MM.1S (cell line): ENCODE measurements at regions not wholly inside any gene's neighbourhood (a gene's known extent, or its start where the extent isn't known, plus 50 kb on each side); places are given as distances from the start of the nearest gene placed in this dataset.

Experiments
- DNase-seq: peaks from one replicate; pipeline ENCODE4 v3.0.0-alpha.2; 2015
- H2AFZ ChIP-seq: fragments of 300-600 bp; sonication (generic); 2 replicates; pipeline ENCODE4 v1.6.0; 2016; ENCODE audit warnings: antibody characterized with exemption, low read length
- H3F3A ChIP-seq: fragments of 300-600 bp; sonication (generic); 2 replicates; pipeline ENCODE4 v1.6.1; 2016; ENCODE audit warnings: mild to moderate bottlenecking, antibody characterized with exemption, low read length, moderate library complexity, mixed read lengths; ENCODE audit not compliant: insufficient read depth
- H3K27ac ChIP-seq: fragments of 300-600 bp; sonication (generic); 2 replicates; pipeline ENCODE4 v1.5.1; 2016; ENCODE audit warnings: mild to moderate bottlenecking, low read length
- H3K27me3 ChIP-seq: fragments of 300-600 bp; sonication (generic); replicated peaks from 2 replicates; pipeline ENCODE4 v1.6.0; 2016; ENCODE audit warnings: low read length; ENCODE audit not compliant: insufficient read depth
- H3K36me3 ChIP-seq: fragments of 300-600 bp; sonication (generic); replicated peaks from 2 replicates; pipeline ENCODE4 v1.6.1; 2016; ENCODE audit warnings: mild to moderate bottlenecking, low read length, mixed read lengths; ENCODE audit not compliant: insufficient read depth
- H3K4me1 ChIP-seq: fragments of 300-600 bp; sonication (generic); 2 replicates; pipeline ENCODE4 v1.6.1; 2016; ENCODE audit warnings: low read length, mixed read lengths
- H3K4me2 ChIP-seq: fragments of 300-600 bp; sonication (generic); 2 replicates; pipeline ENCODE4 v1.6.0; 2016; ENCODE audit warnings: low read depth, low read length
- H3K4me3 ChIP-seq: fragments of 300-600 bp; sonication (generic); 2 replicates; pipeline ENCODE4 v1.5.1; 2016; ENCODE audit warnings: low read length, mixed read lengths
- H3K79me2 ChIP-seq: fragments of 300-600 bp; sonication (generic); 2 replicates; pipeline ENCODE4 v1.6.1; 2016; ENCODE audit warnings: mixed run types, low read length, mixed read lengths
- H3K9ac ChIP-seq: fragments of 300-600 bp; sonication (generic); 2 replicates; pipeline ENCODE4 v1.6.1; 2016; ENCODE audit warnings: low read length, mixed read lengths
- H3K9me2 ChIP-seq: fragments of 300-600 bp; sonication (generic); replicated peaks from 2 replicates; pipeline ENCODE4 v1.6.1; 2016; ENCODE audit warnings: mild to moderate bottlenecking, low read length, mixed read lengths; ENCODE audit not compliant: insufficient read depth
- H3K9me3 ChIP-seq: fragments of 300-600 bp; sonication (generic); replicated peaks from 2 replicates; pipeline ENCODE4 v1.6.1; 2016; ENCODE audit warnings: mild to moderate bottlenecking, low read length, mixed read lengths; ENCODE audit not compliant: insufficient read depth
- H4K20me1 ChIP-seq: fragments of 300-600 bp; sonication (generic); 2 replicates; pipeline ENCODE4 v1.6.1; 2016; ENCODE audit warnings: mild to moderate bottlenecking, low read length, moderate library complexity, mixed read lengths; ENCODE audit not compliant: insufficient read depth
- EZH2 ChIP-seq: fragments of 300-600 bp; sonication (generic); optimal IDR thresholded peaks from 2 replicates; pipeline ENCODE3; 2017; ENCODE audit warnings: low read depth, mild to moderate bottlenecking, antibody characterized with exemption, low read length, mixed read lengths
- EZH2phosphoT487 ChIP-seq: fragments of 300-600 bp; sonication (generic); IDR thresholded peaks from 2 replicates; pipeline ENCODE4 v1.6.1; 2018; ENCODE audit warnings: antibody characterized with exemption, low read length
- TF ChIP-seq, protein P1 (sequence below): fragments of 300-600 bp; sonication (generic); IDR thresholded peaks from 2 replicates; pipeline ENCODE4 v1.5.1; 2016; ENCODE audit warnings: antibody characterized with exemption, low read length, mixed read lengths

DNA sequence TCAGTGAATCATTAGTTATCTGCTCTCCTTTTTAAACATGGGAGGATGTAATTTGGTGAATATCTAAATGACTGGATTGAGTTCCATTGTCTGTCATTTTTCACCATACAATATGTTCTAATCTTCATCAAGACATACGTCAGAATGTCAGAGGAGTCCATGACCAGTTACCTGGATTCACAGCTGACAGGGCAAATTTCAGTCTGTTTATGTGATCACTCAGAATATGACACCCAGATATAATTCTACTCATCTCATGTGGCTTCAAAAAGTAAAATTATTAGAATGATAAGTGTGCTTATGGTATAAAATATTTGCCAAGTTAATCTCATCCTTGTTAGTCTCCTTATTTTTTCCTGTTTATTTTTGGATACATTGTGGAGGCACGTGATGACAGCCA, 150.2 kb downstream of the CDC14C start:
- no peak for DNase-seq
- Histone ChIP-seq H3K27ac (no peak overlapping the region), H4K20me1 (no peaks in the 10 kb centered on the region), H3K79me2 (no peaks in the 10 kb centered on the region), H3K4me2 (no peak overlapping the region), H3K4me1 (no peaks in the 10 kb centered on the region), H3F3A (no peaks in the 10 kb centered on the region), H3K9me3 (no peaks in the 10 kb centered on the region), H3K27me3 (no peaks in the 10 kb centered on the region), H3K9ac (no peak overlapping the region), H3K4me3 (no peak overlapping the region), H2AFZ (no peak overlapping the region), H3K9me2 (no peaks in the 10 kb centered on the region), H3K36me3 (no peaks in the 10 kb centered on the region)
- TF ChIP-seq, protein P1, sequence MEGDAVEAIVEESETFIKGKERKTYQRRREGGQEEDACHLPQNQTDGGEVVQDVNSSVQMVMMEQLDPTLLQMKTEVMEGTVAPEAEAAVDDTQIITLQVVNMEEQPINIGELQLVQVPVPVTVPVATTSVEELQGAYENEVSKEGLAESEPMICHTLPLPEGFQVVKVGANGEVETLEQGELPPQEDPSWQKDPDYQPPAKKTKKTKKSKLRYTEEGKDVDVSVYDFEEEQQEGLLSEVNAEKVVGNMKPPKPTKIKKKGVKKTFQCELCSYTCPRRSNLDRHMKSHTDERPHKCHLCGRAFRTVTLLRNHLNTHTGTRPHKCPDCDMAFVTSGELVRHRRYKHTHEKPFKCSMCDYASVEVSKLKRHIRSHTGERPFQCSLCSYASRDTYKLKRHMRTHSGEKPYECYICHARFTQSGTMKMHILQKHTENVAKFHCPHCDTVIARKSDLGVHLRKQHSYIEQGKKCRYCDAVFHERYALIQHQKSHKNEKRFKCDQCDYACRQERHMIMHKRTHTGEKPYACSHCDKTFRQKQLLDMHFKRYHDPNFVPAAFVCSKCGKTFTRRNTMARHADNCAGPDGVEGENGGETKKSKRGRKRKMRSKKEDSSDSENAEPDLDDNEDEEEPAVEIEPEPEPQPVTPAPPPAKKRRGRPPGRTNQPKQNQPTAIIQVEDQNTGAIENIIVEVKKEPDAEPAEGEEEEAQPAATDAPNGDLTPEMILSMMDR = no peak
- TF ChIP-seq EZH2phosphoT487 = no peak
- no peak for TF ChIP-seq EZH2

DNA sequence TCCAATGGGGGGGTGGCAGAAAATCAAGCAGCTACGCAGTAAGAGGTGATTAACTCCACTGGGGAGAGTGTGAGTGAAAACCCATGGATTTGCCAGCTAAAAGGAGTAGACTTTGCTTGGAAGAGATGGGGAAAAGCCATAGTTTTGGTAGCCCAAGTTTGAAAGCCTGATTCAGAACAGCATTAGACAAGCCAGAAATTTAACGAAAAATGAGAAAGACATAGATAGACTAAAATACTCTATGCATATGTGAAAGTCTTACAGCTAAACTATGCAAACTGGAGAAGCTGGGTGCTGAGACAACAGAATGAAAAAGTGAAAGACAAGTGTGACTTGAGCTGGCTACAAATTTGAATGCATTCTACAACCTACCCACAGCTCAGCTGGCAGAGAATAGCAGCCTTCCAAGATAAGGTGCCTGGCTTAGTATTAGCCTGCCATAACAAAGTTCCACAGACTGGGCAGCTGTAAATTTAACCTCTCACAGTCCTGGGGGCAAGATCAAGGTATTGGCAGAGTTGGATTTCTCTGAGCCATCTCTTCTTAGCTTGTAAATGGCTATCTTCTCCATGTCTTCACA, 156.6 kb downstream of the CDC14C start:
- Histone ChIP-seq H3K9ac (no peak overlapping the region), H4K20me1 (no peaks in the 10 kb centered on the region), H3K4me1 (no peaks in the 10 kb centered on the region), H3K79me2 (no peaks in the 10 kb centered on the region), H3K9me2 (no peaks in the 10 kb centered on the region), H3K4me3 (no peak overlapping the region), H3K9me3 (no peaks in the 10 kb centered on the region), H3K27me3 (no peaks in the 10 kb centered on the region), H3K27ac (no peak overlapping the region), H2AFZ (no peak overlapping the region), H3K36me3 (no peaks in the 10 kb centered on the region), H3F3A (no peaks in the 10 kb centered on the region), H3K4me2 (no peak overlapping the region)
- TF ChIP-seq EZH2phosphoT487 (no peak), EZH2 (no peak)
- TF ChIP-seq, protein P1 = no peak
- DNase-seq = no peak

DNA sequence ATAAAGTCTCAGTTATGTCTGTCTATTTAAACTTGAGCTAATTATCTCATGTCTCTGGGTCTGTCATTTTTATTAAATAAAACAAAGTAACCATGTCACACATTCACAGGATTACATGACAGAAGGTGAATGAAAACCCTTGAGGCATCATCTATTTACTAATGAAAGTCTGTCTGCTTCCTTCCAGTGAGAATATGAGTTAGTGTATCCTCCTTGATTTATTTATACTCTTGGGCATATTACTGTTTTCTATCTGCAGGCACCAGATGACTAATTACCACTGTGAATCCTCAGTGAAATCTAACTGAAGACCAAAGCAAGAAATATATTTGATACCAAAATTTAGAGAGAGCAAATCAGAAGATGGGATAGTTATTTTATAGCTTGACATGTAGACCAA, 163.7 kb downstream of the CDC14C start:
- Histone ChIP-seq H3K36me3 (no peaks in the 10 kb centered on the region), H4K20me1 (no peaks in the 10 kb centered on the region), H3K9me3 (no peaks in the 10 kb centered on the region), H3K4me1 (peaks cover 14% of the 10 kb centered on the region; the same call in 1 of the 2 replicates), H2AFZ (no peak overlapping the region), H3K9me2 (no peaks in the 10 kb centered on the region), H3K27ac (no peak overlapping the region), H3K27me3 (no peaks in the 10 kb centered on the region), H3F3A (no peaks in the 10 kb centered on the region), H3K4me3 (no peak overlapping the region), H3K79me2 (no peaks in the 10 kb centered on the region), H3K9ac (no peak overlapping the region), H3K4me2 (no peak overlapping the region)
- no peak for TF ChIP-seq EZH2phosphoT487
- TF ChIP-seq, protein P1 = no peak
- TF ChIP-seq EZH2 = no peak
- no peak for DNase-seq
